ENCODE measurements at regions not wholly inside any gene's neighbourhood (a gene's known extent, or its start where the extent isn't known, plus 50 kb on each side); places are given as distances from the start of the nearest gene placed in this dataset.

- Histone ChIP-seq H3K27me3 (ENCODE audit: insufficient read depth, low read depth) (no peaks in the 10 kb centered on the region), H3K27ac (no peak overlapping the region), H3K4me3 (IDR thresholded peaks at IDR 0.05; ENCODE audit: insufficient read depth, low read depth, low read length) (no peak overlapping the region), H4K20me1 (ENCODE audit: insufficient read depth) (no peaks in the 10 kb centered on the region), H2AFZ (ENCODE audit: low read depth) (no peak overlapping the region), H3K9ac (no peak overlapping the region), H3K36me3 (ENCODE audit: insufficient read depth) (no peaks in the 10 kb centered on the region), H3K79me2 (ENCODE audit: insufficient read depth, low read depth) (no peaks in the 10 kb centered on the region), H3K4me2 (no peak overlapping the region), H3K4me1 (ENCODE audit: low read depth, poor library complexity, severe bottlenecking) (no peaks in the 10 kb centered on the region)
- no peak for TF ChIP-seq CTCF (conservative IDR thresholded peaks at IDR 0.05; ENCODE audit: low read depth, low read length)
Observed at GRCh38 chr9:13596383-13596970, 317.0 kb upstream of the MPDZ start.

DNA sequence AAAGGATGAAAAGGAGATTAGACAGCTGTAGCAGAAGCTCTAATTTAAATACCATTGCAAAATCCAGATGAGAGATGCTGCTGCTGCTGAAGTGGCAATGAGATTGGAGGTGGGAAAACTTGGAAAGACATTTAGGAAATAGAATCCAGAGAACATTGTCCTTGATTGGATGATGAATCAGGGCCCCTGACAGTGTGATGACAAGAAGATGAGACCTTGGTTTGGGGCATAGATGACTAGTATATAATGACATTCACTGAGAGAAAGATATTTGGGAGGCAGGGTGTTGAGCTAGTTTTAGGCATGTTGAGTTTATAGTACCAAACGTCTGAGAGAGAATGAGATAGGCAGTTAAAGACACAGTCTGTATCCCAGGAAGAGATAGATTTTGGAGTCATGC is 311.5 kb upstream of the MPDZ start:
- no peaks in the 10 kb centered on the region for H3K79me2 ChIP-seq (ENCODE audit: insufficient read depth, low read depth)
- H3K9ac ChIP-seq, result no peak overlapping the region
- no peaks in the 10 kb centered on the region for H3K36me3 ChIP-seq (ENCODE audit: insufficient read depth)
- H3K4me3 ChIP-seq (IDR thresholded peaks at IDR 0.05; ENCODE audit: insufficient read depth, low read depth, low read length), result no peak overlapping the region
- no peaks in the 10 kb centered on the region for H4K20me1 ChIP-seq (ENCODE audit: insufficient read depth)
- H3K4me1 ChIP-seq (ENCODE audit: low read depth, poor library complexity, severe bottlenecking), result no peaks in the 10 kb centered on the region
- H3K27me3 ChIP-seq (ENCODE audit: insufficient read depth, low read depth), result no peaks in the 10 kb centered on the region
- no peak overlapping the region for H2AFZ ChIP-seq (ENCODE audit: low read depth)
- H3K4me2 ChIP-seq, result no peak overlapping the region
- no peak for TF ChIP-seq CTCF (conservative IDR thresholded peaks at IDR 0.05; ENCODE audit: low read depth, low read length)
- no peak overlapping the region for H3K27ac ChIP-seq

- Histone ChIP-seq H3K4me3 (IDR thresholded peaks at IDR 0.05; ENCODE audit: insufficient read depth, low read depth, low read length) (no peak overlapping the region), H3K9ac (no peak overlapping the region), H2AFZ (ENCODE audit: low read depth) (no peak overlapping the region), H4K20me1 (ENCODE audit: insufficient read depth) (no peaks in the 10 kb centered on the region), H3K27ac (no peak overlapping the region), H3K79me2 (ENCODE audit: insufficient read depth, low read depth) (no peaks in the 10 kb centered on the region), H3K27me3 (ENCODE audit: insufficient read depth, low read depth) (no peaks in the 10 kb centered on the region), H3K36me3 (ENCODE audit: insufficient read depth) (no peaks in the 10 kb centered on the region), H3K4me2 (no peak overlapping the region), H3K4me1 (ENCODE audit: low read depth, poor library complexity, severe bottlenecking) (no peaks in the 10 kb centered on the region)
- no peak for TF ChIP-seq CTCF (conservative IDR thresholded peaks at IDR 0.05; ENCODE audit: low read depth, low read length)
Observed at GRCh38 chr9:13589034-13589737, 309.7 kb upstream of the MPDZ start.

GRCh38 chr9:13588151-13589033 is 308.9 kb upstream of the MPDZ start:
- H2AFZ ChIP-seq (ENCODE audit: low read depth), result no peak overlapping the region
- no peak overlapping the region for H3K4me2 ChIP-seq
- no peak overlapping the region for H3K9ac ChIP-seq
- H3K4me1 ChIP-seq (ENCODE audit: low read depth, poor library complexity, severe bottlenecking), result no peaks in the 10 kb centered on the region
- H3K79me2 ChIP-seq (ENCODE audit: insufficient read depth, low read depth), result no peaks in the 10 kb centered on the region
- no peak overlapping the region for H3K4me3 ChIP-seq (IDR thresholded peaks at IDR 0.05; ENCODE audit: insufficient read depth, low read depth, low read length)
- H3K27ac ChIP-seq, result no peak overlapping the region
- H3K27me3 ChIP-seq (ENCODE audit: insufficient read depth, low read depth), result no peaks in the 10 kb centered on the region
- no peaks in the 10 kb centered on the region for H4K20me1 ChIP-seq (ENCODE audit: insufficient read depth)
- TF ChIP-seq CTCF (conservative IDR thresholded peaks at IDR 0.05; ENCODE audit: low read depth, low read length), result no peak
- no peaks in the 10 kb centered on the region for H3K36me3 ChIP-seq (ENCODE audit: insufficient read depth)

Measured in KMS-11 (cell line).